ENCODE measurements at regions not wholly inside any gene's neighbourhood (a gene's known extent, or its start where the extent isn't known, plus 50 kb on each side); places are given as distances from the start of the nearest gene placed in this dataset.

DNA sequence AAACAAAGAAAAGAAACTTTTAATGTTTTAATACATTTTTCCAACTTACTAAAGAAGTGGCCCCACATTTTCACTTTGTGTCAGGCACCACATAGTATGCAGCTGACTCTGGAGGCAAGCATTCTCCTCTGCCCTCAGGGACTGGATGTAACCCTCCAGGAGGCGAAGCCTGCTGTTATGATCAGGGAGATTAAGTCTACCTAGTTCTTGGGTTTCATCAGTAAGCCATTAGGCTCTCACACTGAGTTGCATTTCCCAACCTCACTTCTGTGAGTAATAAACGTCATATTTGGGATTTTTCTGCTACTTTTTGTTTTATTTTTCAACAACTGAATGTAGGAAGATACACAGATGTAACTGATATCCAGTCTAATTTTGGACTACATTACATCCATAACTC, 101.2 kb upstream of the LRFN5 start:
- Histone ChIP-seq H3K27ac (ENCODE audit: low read length) (no peak overlapping the region), H3K27me3 (ENCODE audit: low read length) (no peaks in the 10 kb centered on the region; the same call in 1 of the 2 replicates), H3K4me1 (ENCODE audit: low read length) (no peaks in the 10 kb centered on the region), H3K4me3 (ENCODE audit: low read length) (no peak overlapping the region), H3K9ac (ENCODE audit: low read length) (no peak overlapping the region), H2AFZ (ENCODE audit: low read length) (no peak overlapping the region), H3K79me2 (ENCODE audit: low read length) (no peaks in the 10 kb centered on the region), H3K9me2 (replicated peaks; ENCODE audit: insufficient read depth, low read length) (no peaks in the 10 kb centered on the region), H3K9me3 (ENCODE audit: low read length) (no peaks in the 10 kb centered on the region), H4K20me1 (ENCODE audit: insufficient read depth, low read depth, low read length) (no peaks in the 10 kb centered on the region), H3K4me2 (ENCODE audit: low read depth, low read length, poor library complexity, severe bottlenecking) (no peak overlapping the region), H3K36me3 (ENCODE audit: insufficient read depth, low read length) (no peaks in the 10 kb centered on the region)
- peak; percentile 36 for DNase-seq

DNA sequence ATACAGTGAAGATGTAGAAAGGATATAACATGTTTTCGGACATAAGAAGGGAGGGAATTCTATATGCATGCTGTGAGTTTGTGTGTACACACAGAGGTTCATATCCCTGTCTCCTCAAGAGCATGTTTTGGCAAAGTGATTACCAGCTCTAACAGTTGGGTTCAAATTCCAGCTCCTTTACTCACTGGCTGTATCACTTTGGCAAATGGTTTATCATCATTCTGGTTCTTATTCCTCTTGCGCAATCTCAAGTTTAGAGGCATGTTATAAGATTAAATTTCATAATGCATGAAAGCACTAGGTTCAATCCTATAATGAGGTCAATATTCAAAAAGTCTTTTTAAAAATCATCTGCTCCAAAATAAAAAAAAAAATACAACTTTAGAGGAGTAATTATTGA, 107.7 kb upstream of the LRFN5 start:
- no peak for DNase-seq
- Histone ChIP-seq H3K9ac (ENCODE audit: low read length) (no peak overlapping the region), H3K9me3 (ENCODE audit: low read length) (no peaks in the 10 kb centered on the region), H3K4me1 (ENCODE audit: low read length) (no peaks in the 10 kb centered on the region), H3K4me3 (ENCODE audit: low read length) (no peak overlapping the region), H3K79me2 (ENCODE audit: low read length) (no peaks in the 10 kb centered on the region), H2AFZ (ENCODE audit: low read length) (no peak overlapping the region), H3K36me3 (ENCODE audit: insufficient read depth, low read length) (no peaks in the 10 kb centered on the region), H3K27me3 (ENCODE audit: low read length) (no peaks in the 10 kb centered on the region; the same call in 1 of the 2 replicates), H3K4me2 (ENCODE audit: low read depth, low read length, poor library complexity, severe bottlenecking) (no peak overlapping the region), H4K20me1 (ENCODE audit: insufficient read depth, low read depth, low read length) (no peaks in the 10 kb centered on the region), H3K27ac (ENCODE audit: low read length) (no peak overlapping the region), H3K9me2 (replicated peaks; ENCODE audit: insufficient read depth, low read length) (no peaks in the 10 kb centered on the region)

DNA sequence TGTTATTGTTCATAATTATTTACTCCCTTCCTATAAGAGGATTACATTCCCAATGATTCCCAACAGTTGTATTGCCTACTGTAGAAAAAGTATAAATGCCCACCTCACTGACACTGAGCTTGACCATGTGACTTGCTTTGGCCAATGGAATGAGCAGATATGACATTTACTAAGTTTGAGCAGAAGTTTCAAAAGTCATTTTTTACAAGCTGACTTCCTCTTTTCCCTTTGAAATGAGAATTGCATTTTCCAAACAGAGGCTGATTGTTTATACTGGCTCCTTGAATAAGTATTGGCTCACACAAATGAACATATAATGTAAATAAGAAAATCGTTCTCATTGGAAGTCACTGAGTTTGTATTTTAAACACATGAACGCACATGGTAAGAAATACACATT, 116.4 kb upstream of the LRFN5 start:
- Histone ChIP-seq H3K4me3 (ENCODE audit: low read length) (no peak overlapping the region), H3K36me3 (ENCODE audit: insufficient read depth, low read length) (no peaks in the 10 kb centered on the region), H3K4me2 (ENCODE audit: low read depth, low read length, poor library complexity, severe bottlenecking) (no peak overlapping the region), H4K20me1 (ENCODE audit: insufficient read depth, low read depth, low read length) (no peaks in the 10 kb centered on the region), H3K9me2 (replicated peaks; ENCODE audit: insufficient read depth, low read length) (no peaks in the 10 kb centered on the region), H2AFZ (ENCODE audit: low read length) (no peak overlapping the region), H3K27ac (ENCODE audit: low read length) (no peak overlapping the region), H3K9me3 (ENCODE audit: low read length) (peaks cover 3% of the 10 kb centered on the region; the same call in 1 of the 2 replicates), H3K79me2 (ENCODE audit: low read length) (no peaks in the 10 kb centered on the region), H3K27me3 (ENCODE audit: low read length) (no peaks in the 10 kb centered on the region), H3K9ac (ENCODE audit: low read length) (no peak overlapping the region), H3K4me1 (ENCODE audit: low read length) (no peaks in the 10 kb centered on the region)
- no peak for DNase-seq

DNA sequence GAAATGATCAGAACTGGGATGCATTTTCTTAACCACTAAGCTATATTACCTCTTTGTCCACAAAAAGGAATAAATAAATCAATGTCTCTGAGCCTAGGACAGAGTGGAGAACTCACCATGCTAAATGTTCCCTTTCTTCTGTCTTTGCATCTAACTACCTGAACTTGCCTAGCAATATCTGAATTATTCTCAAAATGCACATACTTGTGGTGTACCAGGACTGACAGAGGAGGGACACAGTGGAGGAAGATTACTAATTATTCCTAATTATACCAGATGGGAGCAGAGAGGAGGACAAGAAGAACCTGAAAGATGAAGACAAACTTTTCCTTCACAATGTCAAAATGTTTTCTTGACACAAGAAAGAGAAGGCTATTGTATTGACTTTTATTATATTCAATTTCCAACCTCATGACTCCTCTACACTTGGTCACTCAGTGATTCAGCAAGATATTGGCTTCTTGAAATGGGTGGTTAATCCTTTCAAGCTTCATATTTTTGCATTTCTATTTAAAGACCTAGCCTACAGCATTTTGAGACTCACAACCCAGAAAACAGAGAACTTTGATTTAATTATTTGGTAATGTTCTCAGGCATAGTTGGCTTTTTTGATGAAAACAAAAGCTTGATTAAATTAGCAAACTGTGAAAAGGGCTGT, 117.2 kb upstream of the LRFN5 start:
- Histone ChIP-seq H3K9ac (ENCODE audit: low read length) (no peak overlapping the region), H3K9me3 (ENCODE audit: low read length) (peaks cover 3% of the 10 kb centered on the region; the same call in 1 of the 2 replicates), H4K20me1 (ENCODE audit: insufficient read depth, low read depth, low read length) (no peaks in the 10 kb centered on the region), H3K9me2 (replicated peaks; ENCODE audit: insufficient read depth, low read length) (no peaks in the 10 kb centered on the region), H3K4me3 (ENCODE audit: low read length) (no peak overlapping the region), H2AFZ (ENCODE audit: low read length) (no peak overlapping the region), H3K4me1 (ENCODE audit: low read length) (no peaks in the 10 kb centered on the region), H3K36me3 (ENCODE audit: insufficient read depth, low read length) (no peaks in the 10 kb centered on the region), H3K27me3 (ENCODE audit: low read length) (no peaks in the 10 kb centered on the region), H3K4me2 (ENCODE audit: low read depth, low read length, poor library complexity, severe bottlenecking) (no peak overlapping the region), H3K79me2 (ENCODE audit: low read length) (no peaks in the 10 kb centered on the region), H3K27ac (ENCODE audit: low read length) (no peak overlapping the region)
- no peak for DNase-seq

DNA sequence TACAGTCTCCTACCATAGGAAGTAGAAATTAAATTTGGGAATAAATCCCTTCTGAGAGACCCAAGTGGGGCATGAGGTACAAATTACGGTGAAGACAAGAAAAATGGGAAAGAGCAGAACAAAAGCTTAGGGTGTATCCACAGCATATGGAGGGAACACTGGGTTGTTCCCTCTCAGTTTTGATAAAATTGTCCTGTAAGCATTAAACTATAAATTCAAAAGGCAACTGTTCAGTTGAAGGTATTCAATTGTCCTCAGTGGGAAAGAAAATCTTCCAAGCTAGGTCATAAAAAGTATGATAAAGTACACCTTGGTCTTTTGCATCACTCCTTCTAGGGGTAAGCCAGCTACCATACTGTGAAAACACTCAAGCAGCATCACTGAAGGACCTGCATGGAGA, 118.3 kb upstream of the LRFN5 start:
- Histone ChIP-seq H4K20me1 (ENCODE audit: insufficient read depth, low read depth, low read length) (no peaks in the 10 kb centered on the region), H3K9me3 (ENCODE audit: low read length) (peaks cover 3% of the 10 kb centered on the region; the same call in 1 of the 2 replicates), H3K36me3 (ENCODE audit: insufficient read depth, low read length) (no peaks in the 10 kb centered on the region), H3K27ac (ENCODE audit: low read length) (no peak overlapping the region), H2AFZ (ENCODE audit: low read length) (no peak overlapping the region), H3K79me2 (ENCODE audit: low read length) (no peaks in the 10 kb centered on the region), H3K4me2 (ENCODE audit: low read depth, low read length, poor library complexity, severe bottlenecking) (no peak overlapping the region), H3K4me3 (ENCODE audit: low read length) (no peak overlapping the region), H3K4me1 (ENCODE audit: low read length) (no peaks in the 10 kb centered on the region), H3K9ac (ENCODE audit: low read length) (no peak overlapping the region), H3K9me2 (replicated peaks; ENCODE audit: insufficient read depth, low read length) (no peaks in the 10 kb centered on the region), H3K27me3 (ENCODE audit: low read length) (no peaks in the 10 kb centered on the region)
- DNase-seq = no peak

DNA sequence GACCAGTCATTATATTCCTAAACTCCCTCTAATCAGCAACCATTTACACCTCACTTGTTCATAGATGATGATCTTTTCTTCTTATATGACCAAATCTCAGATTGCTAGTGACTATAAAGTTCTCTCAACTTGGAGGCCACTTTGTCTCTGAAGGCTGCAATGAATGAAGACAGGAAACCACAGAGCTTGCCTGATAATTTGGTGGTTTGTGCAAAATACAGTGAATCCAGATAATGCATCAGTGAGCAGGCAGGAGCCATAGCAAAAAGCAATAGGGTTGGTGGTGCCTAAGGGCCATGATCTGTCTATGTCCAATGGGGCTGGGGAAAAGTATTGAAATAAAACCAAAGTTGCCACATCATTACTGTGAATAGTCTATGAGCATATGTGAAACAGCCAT, 123.8 kb upstream of the LRFN5 start:
- H3K4me2 ChIP-seq (ENCODE audit: low read depth, low read length, poor library complexity, severe bottlenecking) = no peak overlapping the region
- no peak overlapping the region for H3K4me3 ChIP-seq (ENCODE audit: low read length)
- no peaks in the 10 kb centered on the region for H4K20me1 ChIP-seq (ENCODE audit: insufficient read depth, low read depth, low read length)
- H2AFZ ChIP-seq (ENCODE audit: low read length) = no peak overlapping the region
- H3K27me3 ChIP-seq (ENCODE audit: low read length) = no peaks in the 10 kb centered on the region
- no peaks in the 10 kb centered on the region for H3K36me3 ChIP-seq (ENCODE audit: insufficient read depth, low read length)
- no peaks in the 10 kb centered on the region for H3K79me2 ChIP-seq (ENCODE audit: low read length)
- H3K9ac ChIP-seq (ENCODE audit: low read length) = no peak overlapping the region
- no peaks in the 10 kb centered on the region for H3K4me1 ChIP-seq (ENCODE audit: low read length)
- no peaks in the 10 kb centered on the region; the same call in 1 of the 2 replicates for H3K9me3 ChIP-seq (ENCODE audit: low read length)
- H3K9me2 ChIP-seq (replicated peaks; ENCODE audit: insufficient read depth, low read length) = 0 out of 2 replicates have a peak, but pooled peaks cover under 1% of the 10 kb centered on the region
- H3K27ac ChIP-seq (ENCODE audit: low read length) = no peak overlapping the region
- DNase-seq = no peak

DNA sequence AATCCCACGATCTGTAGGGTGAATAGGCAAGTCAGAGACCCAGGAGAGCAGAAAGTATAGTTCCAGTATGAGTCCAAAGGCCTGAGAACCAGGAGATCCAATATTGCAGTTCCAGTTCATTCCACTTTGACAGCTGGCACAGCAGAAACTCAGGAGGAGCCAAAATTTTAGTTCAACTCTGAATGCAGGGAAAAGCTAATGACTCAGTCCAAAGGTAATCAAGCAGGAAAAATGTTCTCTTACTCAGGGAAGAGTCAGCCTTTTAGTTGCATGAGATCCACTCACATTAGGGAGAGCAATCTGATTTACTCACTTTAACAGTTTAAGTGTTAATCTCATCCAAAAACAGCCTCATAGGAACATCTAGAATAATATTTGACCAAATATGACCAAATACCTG, 130.2 kb upstream of the LRFN5 start:
- H3K36me3 ChIP-seq (ENCODE audit: insufficient read depth, low read length) = no peaks in the 10 kb centered on the region
- no peaks in the 10 kb centered on the region for H3K79me2 ChIP-seq (ENCODE audit: low read length)
- no peak for DNase-seq
- H3K9me2 ChIP-seq (replicated peaks; ENCODE audit: insufficient read depth, low read length) = 0 out of 2 replicates have a peak, but pooled peaks cover 3% of the 10 kb centered on the region
- no peaks in the 10 kb centered on the region for H3K9me3 ChIP-seq (ENCODE audit: low read length)
- no peaks in the 10 kb centered on the region for H3K27me3 ChIP-seq (ENCODE audit: low read length)
- no peak overlapping the region for H3K27ac ChIP-seq (ENCODE audit: low read length)
- no peaks in the 10 kb centered on the region for H4K20me1 ChIP-seq (ENCODE audit: insufficient read depth, low read depth, low read length)
- no peak overlapping the region for H3K9ac ChIP-seq (ENCODE audit: low read length)
- H3K4me2 ChIP-seq (ENCODE audit: low read depth, low read length, poor library complexity, severe bottlenecking) = no peak overlapping the region
- no peaks in the 10 kb centered on the region for H3K4me1 ChIP-seq (ENCODE audit: low read length)
- H2AFZ ChIP-seq (ENCODE audit: low read length) = no peak overlapping the region
- no peak overlapping the region for H3K4me3 ChIP-seq (ENCODE audit: low read length)

DNA sequence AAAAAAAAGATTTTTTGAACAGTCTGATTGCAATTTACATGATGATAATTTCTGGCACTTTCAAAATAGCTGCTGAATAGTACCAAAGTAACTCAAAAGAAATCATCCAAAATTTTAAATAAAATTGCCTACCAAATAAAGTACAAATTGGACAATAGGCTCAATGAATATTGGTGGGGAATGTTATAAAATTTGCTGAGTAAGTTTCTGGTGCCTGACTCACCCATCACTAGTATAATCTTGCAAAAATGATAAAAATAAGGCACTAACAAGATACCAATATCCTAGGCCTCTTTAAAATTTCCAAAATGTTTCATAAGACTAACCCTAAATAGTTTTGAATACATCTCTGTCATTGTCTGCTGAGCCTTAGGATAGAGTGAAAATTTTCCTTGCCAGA, 145.3 kb upstream of the LRFN5 start:
- no peaks in the 10 kb centered on the region for H3K79me2 ChIP-seq (ENCODE audit: low read length)
- H3K4me2 ChIP-seq (ENCODE audit: low read depth, low read length, poor library complexity, severe bottlenecking) = no peak overlapping the region
- no peak overlapping the region for H3K27ac ChIP-seq (ENCODE audit: low read length)
- H4K20me1 ChIP-seq (ENCODE audit: insufficient read depth, low read depth, low read length) = no peaks in the 10 kb centered on the region
- no peaks in the 10 kb centered on the region for H3K9me3 ChIP-seq (ENCODE audit: low read length)
- no peaks in the 10 kb centered on the region for H3K4me1 ChIP-seq (ENCODE audit: low read length)
- no peaks in the 10 kb centered on the region for H3K27me3 ChIP-seq (ENCODE audit: low read length)
- no peak for DNase-seq
- no peak overlapping the region for H3K4me3 ChIP-seq (ENCODE audit: low read length)
- no peaks in the 10 kb centered on the region for H3K9me2 ChIP-seq (replicated peaks; ENCODE audit: insufficient read depth, low read length)
- no peak overlapping the region for H3K9ac ChIP-seq (ENCODE audit: low read length)
- no peak overlapping the region for H2AFZ ChIP-seq (ENCODE audit: low read length)
- no peaks in the 10 kb centered on the region for H3K36me3 ChIP-seq (ENCODE audit: insufficient read depth, low read length)

All from Karpas-422 (cell line).